ELF-1 (cell line): ENCODE measurements at regions not wholly inside any gene's neighbourhood (a gene's known extent, or its start where the extent isn't known, plus 50 kb on each side); places are given as distances from the start of the nearest gene placed in this dataset.

Source experiments
- DNase-seq: peaks from one replicate; pipeline ENCODE4 v3.0.0-alpha.2; 2016; ENCODE audit warnings: low read depth, low spot score

DNA sequence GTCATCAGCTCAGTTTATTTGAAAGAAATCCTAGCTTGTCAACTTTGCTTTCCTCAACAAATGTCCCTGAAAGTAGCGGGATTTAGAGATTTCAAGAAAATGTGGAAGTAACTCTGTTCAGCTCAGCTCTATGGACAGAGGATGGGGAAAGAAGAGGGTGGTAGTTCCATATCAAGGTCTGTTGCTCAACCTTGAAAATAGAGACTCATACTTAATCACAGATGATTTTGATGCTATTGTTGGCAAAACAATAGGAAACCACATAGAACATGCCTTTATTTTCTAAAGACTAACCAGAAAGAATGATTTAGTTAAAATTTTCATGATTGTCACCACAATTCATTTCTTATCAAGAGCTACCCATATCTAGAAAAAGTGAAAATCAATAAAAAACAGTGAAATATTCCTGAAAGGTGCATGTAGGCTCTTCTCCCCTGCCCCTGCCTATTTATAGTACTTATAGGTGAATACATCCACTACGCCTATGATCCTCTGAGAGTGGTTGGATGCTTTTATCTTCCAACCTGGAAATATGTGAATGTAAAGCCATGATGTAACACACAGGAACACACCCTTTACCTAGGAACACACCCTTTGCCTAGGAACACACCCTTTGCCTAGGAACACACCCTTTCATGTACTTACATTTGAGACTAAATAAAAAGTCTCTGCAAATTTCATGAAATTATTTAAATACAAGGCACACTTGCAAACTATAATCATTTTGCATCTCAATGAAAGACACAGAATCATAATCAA lies 65.8 kb downstream of the ETAA1 start:
- DNase-seq: no peak

DNA sequence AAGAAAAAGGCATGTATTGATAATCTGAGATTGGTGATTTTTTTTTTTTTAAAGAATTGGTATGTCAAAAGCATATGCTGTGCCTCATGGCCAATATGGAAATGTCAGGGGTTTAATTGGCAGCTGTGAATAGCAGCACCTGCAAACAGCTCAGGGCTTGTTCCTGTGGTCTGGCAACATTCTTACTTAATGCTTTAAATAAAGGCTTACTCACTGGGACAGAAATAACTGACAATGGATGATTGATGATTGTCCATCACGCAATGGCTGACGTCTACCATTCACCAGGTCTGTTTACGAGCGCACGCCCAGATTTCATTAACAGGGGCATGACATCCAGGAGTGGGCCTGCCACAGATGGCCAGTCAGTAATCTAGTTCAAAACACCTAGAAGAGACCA lies 66.7 kb downstream of the ETAA1 start:
- DNase-seq: peak; percentile 8

DNA sequence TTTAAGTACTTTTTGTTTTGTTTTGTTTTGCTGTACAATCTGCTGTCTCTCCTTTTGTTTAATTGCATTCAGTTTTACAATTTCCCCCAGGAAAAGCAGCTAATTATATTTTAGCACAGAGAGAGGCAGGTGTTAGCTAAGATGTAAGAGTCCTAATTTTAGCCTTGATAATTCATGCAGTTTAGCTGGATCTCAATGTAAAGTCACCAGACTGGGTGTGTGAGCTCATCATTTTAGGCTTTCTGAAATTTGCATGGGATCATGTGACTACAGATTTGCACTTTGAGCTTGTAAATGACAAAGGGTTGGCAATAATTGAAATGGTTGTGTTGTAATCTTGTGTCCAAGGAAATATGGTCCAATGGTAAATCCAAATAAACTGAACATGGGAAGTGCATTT lies 68.5 kb downstream of the ETAA1 start:
- no peak for DNase-seq

DNA sequence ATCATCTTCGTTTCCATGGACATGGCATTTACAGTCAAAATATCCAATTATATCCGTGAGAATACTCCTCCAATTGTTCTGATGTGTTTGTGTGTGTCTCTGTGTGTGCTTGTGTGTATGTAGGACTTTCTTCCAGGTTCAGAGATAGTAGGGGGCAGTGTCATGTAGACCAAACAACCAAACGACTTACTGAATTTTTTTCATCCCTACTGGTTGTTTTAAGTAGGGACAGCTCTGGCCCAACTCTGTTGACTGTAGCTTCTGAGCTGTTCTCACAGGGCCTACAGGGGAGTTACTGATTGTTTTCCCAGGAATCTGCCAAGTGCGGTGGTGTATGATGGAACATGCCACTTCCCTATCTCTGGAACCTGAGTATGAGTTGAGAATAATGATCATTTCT lies 69.6 kb downstream of the ETAA1 start:
- DNase-seq: no peak

DNA sequence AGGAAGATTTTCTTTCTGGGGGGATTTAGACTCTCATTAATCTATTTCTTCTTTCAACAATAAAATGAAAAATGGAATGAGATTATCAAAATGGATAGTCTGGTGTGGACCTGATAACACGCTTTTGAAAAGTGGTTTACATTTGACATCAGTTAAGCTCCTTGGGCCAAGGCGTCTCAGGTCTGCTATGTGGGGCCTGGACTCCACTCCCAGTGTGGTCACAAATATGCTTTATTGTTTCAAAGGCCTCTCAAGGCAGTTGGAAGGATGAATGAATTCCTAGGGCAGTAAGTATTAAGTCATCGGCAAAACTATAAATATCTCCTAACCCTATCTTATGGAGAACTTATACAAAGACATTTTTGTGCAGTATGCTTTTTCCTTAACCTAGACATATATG lies 74.5 kb downstream of the ETAA1 start:
- DNase-seq: no peak

DNA sequence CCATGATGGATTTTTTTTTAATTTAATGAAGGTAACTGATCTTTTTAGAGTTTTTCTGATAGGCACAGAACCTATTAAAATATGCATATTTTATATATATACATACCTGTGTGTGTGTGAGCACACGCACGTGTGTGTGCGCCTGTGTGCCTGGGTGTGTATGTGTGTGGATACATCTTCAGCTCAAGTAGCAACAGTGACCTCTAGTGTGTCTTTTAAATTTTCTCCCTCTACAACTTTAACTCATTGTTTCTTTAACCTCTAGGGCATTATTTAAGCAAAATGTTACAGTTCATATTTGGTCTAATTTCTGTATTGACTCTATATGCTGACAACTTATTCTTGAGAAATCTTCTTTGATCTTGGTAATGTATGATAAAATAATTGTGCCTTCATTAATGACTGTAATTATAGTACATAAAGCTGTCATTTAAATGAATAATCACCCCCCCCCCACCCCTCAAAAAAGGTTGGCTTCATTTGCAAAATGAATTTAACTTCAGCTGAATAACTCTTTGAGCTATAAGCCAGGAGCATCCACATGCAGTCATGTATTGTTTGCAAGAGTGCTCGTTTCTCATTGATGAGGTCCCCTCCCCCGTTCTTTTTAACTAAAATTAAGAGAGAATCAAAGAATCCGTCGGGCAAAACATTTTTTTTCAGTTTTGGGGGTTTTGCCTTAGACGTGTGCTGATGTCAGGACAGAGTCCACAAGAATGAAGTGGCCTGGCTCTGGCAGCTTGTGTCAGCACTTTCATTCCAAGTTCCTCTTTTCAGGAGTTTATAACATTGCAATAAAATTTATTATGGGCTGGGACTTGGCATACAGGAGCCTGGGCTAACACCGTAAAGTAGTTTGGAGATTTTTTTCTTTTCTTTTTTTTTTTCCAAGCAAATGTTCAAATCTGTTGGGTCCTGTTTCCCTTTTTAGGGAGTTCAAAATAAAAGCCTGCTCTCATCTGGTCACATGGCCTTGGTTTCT lies 80.0 kb downstream of the ETAA1 start:
- DNase-seq: no peak

DNA sequence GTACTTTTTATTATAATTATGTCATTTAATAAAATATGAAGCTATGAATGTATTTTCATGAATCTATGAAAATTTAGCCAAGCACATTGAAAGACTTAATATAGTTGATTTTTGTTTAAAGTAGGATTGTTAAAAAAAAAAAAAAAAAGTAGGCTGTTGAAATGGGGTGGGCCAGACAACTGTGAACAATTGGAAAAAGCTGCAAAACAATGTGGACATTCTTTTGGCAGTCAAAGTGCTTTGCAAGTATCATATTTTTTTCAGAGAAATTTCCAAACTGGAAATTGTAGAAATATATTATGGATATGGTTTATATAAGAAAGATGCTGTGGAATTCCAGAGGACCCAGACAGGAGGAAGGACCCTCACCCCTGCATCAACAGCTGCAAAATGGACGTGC lies 82.1 kb downstream of the ETAA1 start:
- no peak for DNase-seq

DNA sequence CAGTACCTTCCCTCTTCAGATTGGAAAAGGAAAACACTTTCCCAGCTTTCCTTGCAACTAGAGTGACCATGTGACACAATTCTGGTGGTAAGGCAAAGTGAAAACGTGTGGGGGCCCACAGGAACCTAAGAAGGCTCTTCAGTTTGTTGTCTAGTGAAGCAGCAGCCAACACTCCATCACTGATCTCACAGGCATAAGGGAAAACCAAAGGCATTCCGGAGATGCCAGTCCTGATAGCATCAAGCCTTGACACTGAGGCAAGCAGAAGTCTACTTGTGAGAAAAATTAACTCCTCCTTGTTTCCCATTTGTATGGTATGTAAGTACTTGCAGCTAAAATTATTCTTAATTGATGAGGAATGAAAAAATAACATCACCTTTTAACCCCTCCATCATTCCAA lies 88.3 kb downstream of the ETAA1 start:
- no peak for DNase-seq

DNA sequence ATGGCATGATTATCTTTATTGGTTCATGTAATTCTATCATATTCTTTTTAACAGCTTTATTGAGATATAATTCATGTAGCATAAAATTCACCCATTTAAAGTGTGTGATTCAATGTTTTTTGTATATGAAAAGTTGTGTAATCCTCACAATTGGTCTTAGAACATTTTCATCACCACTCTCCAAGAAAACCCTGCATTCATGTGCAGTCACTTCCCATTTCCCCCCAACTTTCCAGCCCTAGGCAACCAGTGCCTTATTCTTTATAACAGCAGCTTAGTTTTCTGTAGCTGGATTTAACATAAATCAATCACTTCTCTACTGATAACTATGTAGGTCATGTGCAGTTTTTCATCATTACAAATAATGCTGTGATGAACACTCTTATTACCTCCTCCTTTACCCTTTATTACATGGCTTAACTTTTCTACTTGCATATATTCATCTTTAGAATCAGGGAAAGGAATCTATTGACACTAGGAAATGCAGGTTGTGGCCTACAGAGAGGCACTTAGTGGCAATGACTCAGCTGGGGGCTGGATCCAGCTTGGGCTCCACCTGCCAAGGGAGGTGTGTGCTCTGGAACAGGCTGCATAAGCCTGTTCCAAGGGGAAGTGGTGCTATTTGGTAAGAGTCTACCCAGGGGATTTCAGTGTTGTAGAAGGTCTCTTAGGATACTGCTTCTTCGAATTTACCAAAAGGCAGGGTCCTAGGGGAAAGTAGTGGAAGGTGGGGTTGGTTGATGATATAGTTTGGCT lies 89.1 kb downstream of the ETAA1 start:
- no peak for DNase-seq

DNA sequence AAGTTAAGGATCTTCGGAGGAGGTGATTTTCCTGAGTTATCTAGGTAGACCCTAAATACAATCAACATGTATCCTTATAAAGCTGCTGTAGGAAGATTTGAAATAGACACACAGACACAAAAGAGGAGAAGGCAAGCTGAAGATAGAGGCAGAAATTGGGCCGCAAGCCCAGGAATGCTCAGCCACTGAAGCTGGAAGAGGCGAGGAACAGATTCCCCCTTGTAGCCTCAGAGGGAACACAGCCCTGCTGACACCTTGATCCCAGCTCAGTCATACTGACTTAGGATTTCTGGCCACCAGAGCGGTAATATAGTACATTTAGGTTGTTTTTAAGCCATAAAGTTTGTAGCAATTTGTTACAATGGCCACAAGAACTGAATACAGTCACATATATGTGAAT lies 90.9 kb downstream of the ETAA1 start:
- no peak for DNase-seq

DNA sequence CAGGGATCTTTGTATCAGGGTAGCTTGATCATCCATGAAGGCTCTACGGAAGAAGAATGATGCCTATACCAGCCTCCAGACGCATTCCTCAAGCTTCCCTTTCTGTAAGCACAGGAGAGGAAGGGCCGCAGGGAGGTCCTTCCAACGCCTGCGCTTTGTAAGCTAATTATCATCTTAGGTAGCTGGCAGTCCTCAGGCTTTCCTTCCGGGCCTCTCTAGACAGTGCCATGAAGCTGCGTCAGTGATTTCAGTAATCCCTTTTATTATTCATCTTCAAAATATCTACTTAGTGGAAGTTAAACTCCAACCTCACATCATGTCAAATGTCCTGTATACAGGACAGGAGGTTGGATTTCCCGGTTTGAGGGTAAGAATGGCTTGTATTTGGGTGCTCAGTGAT lies 92.3 kb downstream of the ETAA1 start:
- DNase-seq: no peak

DNA sequence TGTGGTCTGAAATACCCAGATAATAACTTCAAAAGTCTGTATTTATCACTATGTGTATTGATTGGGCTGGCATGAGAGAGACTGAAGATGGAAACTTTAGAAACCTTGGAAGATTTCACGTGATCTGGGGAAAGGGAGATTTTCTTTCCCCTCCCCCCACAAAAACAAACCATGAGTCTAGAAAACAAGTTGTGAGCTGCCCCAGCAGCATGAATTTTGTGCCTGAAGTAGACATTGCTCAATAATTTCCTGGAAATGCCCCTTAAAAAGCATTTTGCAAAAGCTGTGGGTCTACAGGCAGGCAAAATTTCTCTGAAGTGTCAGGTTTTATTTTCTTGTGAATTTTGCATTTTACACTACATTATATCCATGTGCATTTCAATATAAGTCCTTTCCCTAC lies 101.8 kb downstream of the ETAA1 start:
- no peak for DNase-seq

DNA sequence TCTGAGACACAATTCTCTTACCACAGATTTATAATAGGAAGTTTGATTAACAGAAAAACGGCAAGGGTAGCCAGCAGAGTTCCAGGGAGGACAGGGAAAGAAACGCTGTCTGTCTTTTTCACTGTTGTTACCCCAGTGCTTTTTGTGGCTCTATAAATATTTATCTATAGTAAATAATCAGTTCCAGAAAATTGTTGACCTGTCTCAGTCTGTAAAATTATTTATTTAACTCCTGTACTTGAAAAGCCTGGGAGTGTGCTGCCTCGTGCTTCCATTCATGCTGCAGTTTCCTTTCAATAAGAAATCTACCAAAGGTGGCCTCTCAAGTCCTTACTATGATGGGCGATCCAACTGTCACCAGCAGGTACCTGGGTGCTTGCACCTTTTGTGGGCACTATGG lies 102.9 kb downstream of the ETAA1 start:
- no peak for DNase-seq

DNA sequence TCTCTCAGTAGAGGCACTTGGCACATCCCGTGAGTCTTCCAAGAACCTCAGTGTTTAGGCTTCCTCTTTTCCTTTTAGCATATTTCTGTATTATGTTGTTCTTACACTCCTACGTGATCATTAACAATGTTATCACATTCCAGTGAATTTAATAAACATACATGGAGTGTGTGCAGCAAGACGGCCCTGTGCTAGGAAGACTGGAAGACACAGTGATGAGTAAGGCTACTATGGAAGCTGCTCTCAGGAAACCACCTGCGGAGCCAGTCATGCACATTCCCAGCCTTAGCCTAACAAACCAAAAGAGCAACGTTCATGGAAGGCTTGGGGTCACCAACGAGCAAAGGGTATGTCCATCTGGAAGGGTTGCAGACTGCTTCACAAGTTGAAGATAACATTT lies 103.4 kb downstream of the ETAA1 start:
- DNase-seq: no peak

DNA sequence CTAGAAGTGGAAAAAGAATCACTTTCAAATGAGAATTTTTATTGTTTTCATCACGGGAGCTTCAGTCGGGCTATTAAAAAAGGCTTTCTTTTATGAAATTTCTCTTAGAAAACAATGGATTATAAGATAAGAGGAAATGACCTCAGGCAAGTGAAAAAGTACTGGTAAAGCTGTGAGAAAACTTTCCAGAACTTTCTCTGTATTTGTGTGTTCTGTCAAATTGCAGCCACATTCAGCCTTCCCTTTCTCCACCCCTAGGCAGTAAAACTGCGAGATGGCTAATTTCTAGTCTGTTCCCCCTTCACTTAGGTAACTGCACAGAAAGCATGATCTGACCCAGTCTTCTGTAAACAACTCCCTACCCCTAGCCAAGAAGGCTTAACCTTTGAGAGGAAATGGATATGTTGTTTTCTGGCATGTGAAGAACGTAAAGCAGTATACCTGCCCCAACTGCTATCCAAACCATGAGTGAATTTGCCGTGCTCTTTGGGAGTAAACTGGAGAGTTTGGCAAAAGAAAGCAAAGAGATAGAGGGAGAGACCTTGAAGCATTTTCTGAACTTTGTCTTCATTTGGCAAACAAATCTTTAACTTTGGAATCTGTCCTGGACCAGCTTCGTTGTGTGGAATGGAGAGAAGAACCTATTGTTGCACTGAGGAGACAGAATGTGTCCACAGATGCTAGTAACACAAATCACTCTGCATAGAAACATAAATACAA lies 105.4 kb downstream of the ETAA1 start:
- no peak for DNase-seq

DNA sequence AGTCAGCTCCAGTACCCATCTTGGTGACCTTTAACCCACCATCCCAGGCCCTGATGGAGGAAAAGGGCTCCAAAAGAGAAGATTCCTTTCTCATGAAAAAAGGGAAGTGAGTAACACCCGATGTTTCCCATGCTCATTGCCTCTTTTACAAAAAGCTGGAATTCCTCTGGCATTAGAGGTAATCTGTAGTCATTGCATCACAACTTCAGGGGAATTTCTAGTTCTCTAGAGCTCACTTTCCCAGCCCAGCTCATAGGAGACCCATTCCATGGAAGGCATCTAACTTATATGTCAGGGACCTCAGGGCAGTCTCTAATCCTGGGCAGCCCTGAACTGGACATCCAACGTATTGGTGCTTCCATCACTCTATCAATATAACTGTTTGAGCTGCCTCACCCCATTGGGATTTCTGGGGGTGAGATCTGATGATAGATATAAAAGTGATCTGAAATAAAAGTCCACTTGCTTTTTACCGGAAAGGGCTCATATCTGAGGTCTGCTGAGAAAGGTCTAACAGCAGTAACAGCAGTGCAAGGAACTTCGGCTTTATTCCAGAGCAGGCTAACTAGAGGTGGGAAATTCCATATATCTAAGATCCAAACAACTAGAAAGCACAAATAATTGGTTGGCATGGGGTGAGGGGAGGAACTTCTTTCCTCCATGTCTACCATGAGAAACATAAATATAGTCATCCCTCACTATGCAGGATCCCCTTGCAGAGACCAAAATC lies 106.1 kb downstream of the ETAA1 start:
- DNase-seq: no peak

DNA sequence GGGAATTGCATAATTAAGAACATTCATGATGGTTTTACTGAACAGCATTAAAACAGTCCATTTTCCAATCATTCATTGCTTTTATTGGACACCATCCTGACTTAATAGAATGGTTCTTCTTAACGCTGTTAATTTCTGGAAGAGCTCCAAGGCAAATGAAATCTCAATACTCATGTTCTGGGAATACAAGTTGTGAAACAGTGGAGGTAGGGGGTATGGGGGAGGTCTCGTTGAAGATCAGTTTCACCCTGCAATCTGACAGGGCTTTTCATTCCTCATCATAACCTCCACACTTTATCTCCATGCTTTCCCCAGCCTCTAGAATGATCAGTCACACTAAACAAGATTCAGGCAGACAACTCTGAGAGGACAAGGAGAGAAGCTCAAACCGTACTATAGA lies 113.6 kb downstream of the ETAA1 start:
- no peak for DNase-seq

DNA sequence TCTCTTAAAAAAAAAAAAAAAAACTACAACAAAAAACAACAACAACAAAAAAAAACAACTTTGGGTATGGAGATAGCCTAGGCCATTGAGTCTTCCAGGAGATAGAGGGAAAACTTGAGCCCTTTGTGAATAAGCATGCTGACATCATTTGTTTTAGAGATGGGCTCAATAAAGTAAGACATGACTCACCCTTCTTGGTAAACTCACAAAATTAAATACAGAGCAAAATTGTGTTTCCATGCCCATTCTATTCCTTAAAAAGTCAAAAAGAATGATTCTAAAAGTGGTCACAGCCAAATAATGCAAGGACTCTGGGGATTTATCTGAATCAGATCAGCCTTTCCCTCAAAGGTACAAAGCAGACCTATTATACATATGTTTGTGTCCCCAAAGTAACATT lies 117.4 kb downstream of the ETAA1 start:
- DNase-seq: no peak

DNA sequence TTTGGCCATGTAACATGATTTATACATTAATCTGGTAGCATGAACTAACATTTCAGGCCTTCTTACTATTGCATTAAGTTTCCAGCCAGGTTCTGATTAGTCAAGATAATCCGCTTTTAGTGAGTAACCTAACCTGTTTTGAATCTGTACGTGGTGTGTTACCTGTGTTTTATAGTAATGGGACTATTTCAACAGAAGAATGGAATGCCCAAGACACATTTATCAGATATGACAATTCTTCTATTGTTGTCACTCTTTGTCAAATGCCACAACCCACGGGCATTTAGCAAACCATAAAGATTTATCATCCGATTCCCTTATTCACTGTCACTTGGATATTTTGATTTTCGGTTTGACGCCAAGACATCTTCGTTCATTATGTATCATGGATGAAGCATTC lies 117.9 kb downstream of the ETAA1 start:
- DNase-seq: no peak

DNA sequence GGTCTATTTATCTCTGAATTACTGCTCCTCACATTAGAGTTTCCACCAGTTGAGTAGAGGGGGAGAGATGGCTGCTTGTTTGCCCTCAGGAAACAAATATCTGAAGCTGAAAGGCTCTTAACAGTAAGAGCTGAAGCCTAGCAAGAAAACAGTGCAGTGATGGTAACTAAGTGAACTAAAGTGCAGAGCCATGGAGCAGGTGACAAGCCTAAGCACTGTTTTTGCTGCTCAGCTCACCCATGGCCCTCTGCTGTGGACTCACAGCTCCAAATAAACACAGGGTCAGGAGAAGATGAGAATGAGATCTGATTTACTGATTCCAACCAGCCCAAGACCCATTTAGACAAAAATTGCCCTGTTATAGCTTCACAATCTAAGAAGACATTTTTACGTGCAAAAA lies 118.4 kb downstream of the ETAA1 start:
- DNase-seq: no peak

DNA sequence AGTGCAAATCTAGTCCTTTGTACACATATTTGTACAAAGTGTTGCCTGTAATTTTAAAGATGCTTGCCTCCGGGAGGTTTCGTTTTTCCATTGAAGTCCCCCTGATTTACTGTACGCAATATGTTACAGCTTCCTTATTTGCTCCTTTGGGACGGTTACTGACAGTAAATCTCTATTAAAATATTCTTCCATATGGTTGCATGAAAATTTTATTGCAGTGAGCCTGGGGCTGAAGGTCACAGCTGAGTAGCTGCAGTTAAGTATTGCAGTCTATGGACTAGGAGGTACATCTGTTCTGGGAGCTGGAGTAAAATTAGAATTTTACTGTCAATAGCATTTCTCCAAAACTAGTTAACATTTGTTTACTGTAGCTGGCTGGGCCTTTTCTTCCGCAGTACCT lies 119.2 kb downstream of the ETAA1 start:
- DNase-seq: no peak
